GM23248 (cell line): ENCODE measurements at regions not wholly inside any gene's neighbourhood (a gene's known extent, or its start where the extent isn't known, plus 50 kb on each side); places are given as distances from the start of the nearest gene placed in this dataset.

Source experiments
- DNase-seq: peaks from one replicate; pipeline ENCODE4 v3.0.0-alpha.2; 2015
- H2AFZ ChIP-seq: fragments of 200-600 bp; sonication (generic); 2 replicates; pipeline ENCODE4 v1.6.1; 2016; ENCODE audit warnings: antibody characterized with exemption
- H3F3A ChIP-seq: fragments of 200-600 bp; sonication (generic); 2 replicates; pipeline ENCODE4 v1.6.1; 2016; ENCODE audit warnings: mild to moderate bottlenecking, antibody characterized with exemption, mixed run types; ENCODE audit not compliant: insufficient read depth
- H3K27ac ChIP-seq: fragments of 200-600 bp; sonication (generic); 2 replicates; pipeline ENCODE4 v1.5.1; 2016; ENCODE audit warnings: mild to moderate bottlenecking
- H3K27me3 ChIP-seq: fragments of 200-600 bp; sonication (generic); replicated peaks from 2 replicates; pipeline ENCODE4 v1.6.1; 2016; ENCODE audit warnings: mild to moderate bottlenecking; ENCODE audit not compliant: insufficient read depth
- H3K36me3 ChIP-seq: fragments of 200-600 bp; sonication (generic); 2 replicates; pipeline ENCODE4 v1.6.1; 2016; ENCODE audit warnings: low read depth, mild to moderate bottlenecking
- H3K4me1 ChIP-seq: fragments of 200-600 bp; sonication (generic); 2 replicates; pipeline ENCODE4 v1.6.1; 2016; ENCODE audit warnings: mild to moderate bottlenecking; ENCODE audit not compliant: insufficient read depth
- H3K4me2 ChIP-seq: fragments of 200-600 bp; sonication (generic); one replicate; pipeline ENCODE4 v1.6.1; 2016; ENCODE audit warnings: mild to moderate bottlenecking; ENCODE audit not compliant: unreplicated experiment
- H3K4me3 ChIP-seq: fragments of 200-600 bp; sonication (generic); 2 replicates; pipeline ENCODE4 v1.5.1; 2016; ENCODE audit warnings: mild to moderate bottlenecking
- H3K79me2 ChIP-seq: fragments of 200-600 bp; sonication (generic); 2 replicates; pipeline ENCODE4 v1.6.1; 2016; ENCODE audit warnings: mild to moderate bottlenecking; ENCODE audit not compliant: insufficient read depth
- H3K9ac ChIP-seq: fragments of 200-600 bp; sonication (generic); 2 replicates; pipeline ENCODE4 v1.6.1; 2016; ENCODE audit warnings: mild to moderate bottlenecking
- H3K9me2 ChIP-seq: fragments of 200-600 bp; sonication (generic); 2 replicates; pipeline ENCODE4 v1.6.1; 2016; ENCODE audit warnings: mixed run types, mild to moderate bottlenecking, moderate library complexity; ENCODE audit not compliant: insufficient read depth
- H3K9me3 ChIP-seq: fragments of 200-600 bp; sonication (generic); one replicate; pipeline ENCODE4 v1.6.1; 2017; ENCODE audit warnings: low read depth
- H4K20me1 ChIP-seq: fragments of 200-600 bp; sonication (generic); 2 replicates; pipeline ENCODE4 v1.6.0; 2016; ENCODE audit not compliant: insufficient read depth
- EZH2 ChIP-seq: fragments of 200-600 bp; sonication (generic); IDR thresholded peaks from 2 replicates; pipeline ENCODE4 v1.6.1; 2018; ENCODE audit warnings: antibody characterized with exemption, mild to moderate bottlenecking; ENCODE audit not compliant: insufficient read depth, poor library complexity, severe bottlenecking
- EZH2phosphoT487 ChIP-seq: fragments of 200-600 bp; sonication (generic); IDR thresholded peaks from 2 replicates; pipeline ENCODE4 v1.6.1; 2018; ENCODE audit warnings: antibody characterized with exemption, moderate library complexity, mild to moderate bottlenecking, low read depth; ENCODE audit not compliant: insufficient read depth
- WGBS, 2 experiments: methylation state at CpG; one replicate each; pipeline ENCODE4 v1.1.6; 2015 to 2017; ENCODE audit warnings: low lambda C conversion rate in 2 of 2, low coverage in 1 of 2; ENCODE audit errors: missing lambda C conversion rate in 2 of 2; 5-methylcytosine and 5-hydroxymethylcytosine counted together
- in situ Hi-C: fragments of 300-500 bp; cut with MboI; formaldehyde crosslinking; loops from 2 replicates; pipeline ENCODE4 v1.15.0; 2020

GRCh38 chr2:153373510-153374279, 104.9 kb downstream of the RPRM start:
- no peak overlapping the region for H3K9ac ChIP-seq
- H3F3A ChIP-seq, result no peaks in the 10 kb centered on the region
- no peaks in the 10 kb centered on the region for H4K20me1 ChIP-seq
- WGBS, 2 experiments, result 20 to 21% methylated on average over 3 of the region's 3 CpGs
- H2AFZ ChIP-seq, result no peak overlapping the region
- no peaks in the 10 kb centered on the region for H3K27me3 ChIP-seq
- DNase-seq, result no peak
- no peaks in the 10 kb centered on the region for H3K79me2 ChIP-seq
- H3K4me1 ChIP-seq, result no peaks in the 10 kb centered on the region
- no peak overlapping the region for H3K4me2 ChIP-seq
- no peaks in the 10 kb centered on the region for H3K36me3 ChIP-seq
- in situ Hi-C loops, result no loop called here
- H3K4me3 ChIP-seq, result no peak overlapping the region
- no peak overlapping the region for H3K27ac ChIP-seq
- no peaks in the 10 kb centered on the region for H3K9me3 ChIP-seq
- H3K9me2 ChIP-seq, result no peaks in the 10 kb centered on the region
- TF ChIP-seq EZH2phosphoT487 (no peak), EZH2 (no peak)

GRCh38 chr2:153360239-153360638, 118.3 kb downstream of the RPRM start:
- Histone ChIP-seq H2AFZ (no peak overlapping the region), H4K20me1 (no peaks in the 10 kb centered on the region), H3F3A (no peaks in the 10 kb centered on the region), H3K9me2 (no peaks in the 10 kb centered on the region), H3K36me3 (no peaks in the 10 kb centered on the region), H3K4me1 (no peaks in the 10 kb centered on the region), H3K4me3 (no peak overlapping the region), H3K27me3 (no peaks in the 10 kb centered on the region), H3K9me3 (no peaks in the 10 kb centered on the region), H3K79me2 (no peaks in the 10 kb centered on the region), H3K27ac (no peak overlapping the region), H3K4me2 (no peak overlapping the region), H3K9ac (no peak overlapping the region)
- DNase-seq, result no peak
- TF ChIP-seq EZH2phosphoT487 (no peak), EZH2 (no peak)
- in situ Hi-C loops, result no loop called here
- 14 to 15% methylated on average over 3 of the region's 3 CpGs for WGBS, 2 experiments

GRCh38 chr2:153354377-153354776, 124.2 kb downstream of the RPRM start:
- TF ChIP-seq EZH2phosphoT487 (no peak), EZH2 (no peak)
- Histone ChIP-seq H4K20me1 (no peaks in the 10 kb centered on the region), H3K9ac (no peak overlapping the region), H2AFZ (no peak overlapping the region), H3K79me2 (no peaks in the 10 kb centered on the region), H3F3A (no peaks in the 10 kb centered on the region), H3K4me3 (no peak overlapping the region), H3K27me3 (no peaks in the 10 kb centered on the region), H3K9me3 (no peaks in the 10 kb centered on the region), H3K36me3 (no peaks in the 10 kb centered on the region), H3K4me2 (no peak overlapping the region), H3K27ac (no peak overlapping the region), H3K9me2 (no peaks in the 10 kb centered on the region), H3K4me1 (no peaks in the 10 kb centered on the region)
- DNase-seq, result no peak
- 0 to 5% methylated on average over 1 of the region's 1 CpG for WGBS, 2 experiments
- in situ Hi-C loops, result no loop called here

- Histone ChIP-seq H3K27me3 (no peaks in the 10 kb centered on the region), H3K9me3 (no peaks in the 10 kb centered on the region), H3K27ac (no peak overlapping the region), H4K20me1 (no peaks in the 10 kb centered on the region), H3F3A (no peaks in the 10 kb centered on the region), H3K36me3 (no peaks in the 10 kb centered on the region), H3K4me1 (no peaks in the 10 kb centered on the region), H3K4me3 (no peak overlapping the region), H3K79me2 (no peaks in the 10 kb centered on the region), H3K9ac (no peak overlapping the region), H2AFZ (no peak overlapping the region), H3K9me2 (no peaks in the 10 kb centered on the region), H3K4me2 (no peak overlapping the region)
- no peak for TF ChIP-seq EZH2
- TF ChIP-seq EZH2phosphoT487, result no peak
- in situ Hi-C loops, result no loop called here
- 6 to 8% methylated on average over 4 of the region's 4 CpGs for WGBS, 2 experiments
- no peak for DNase-seq
These were observed 129.0 kb downstream of the RPRM start for GRCh38 chr2:153349603-153350002.
